Mucosa of stomach (tissue), 1 donor: ENCODE measurements at regions not wholly inside any gene's neighbourhood (a gene's known extent, or its start where the extent isn't known, plus 50 kb on each side); places are given as distances from the start of the nearest gene placed in this dataset.

Experiments
- H3K27me3 ChIP-seq: one replicate; pipeline ENCODE4 v1.7.0; 2013; ENCODE audit warnings: mild to moderate bottlenecking, low read length; ENCODE audit not compliant: control insufficient read depth, insufficient read depth
- H3K36me3 ChIP-seq: one replicate; pipeline ENCODE4 v1.7.0; 2013; ENCODE audit warnings: low read length; ENCODE audit not compliant: control insufficient read depth, insufficient read depth
- H3K4me1 ChIP-seq: one replicate; pipeline ENCODE4 v1.7.0; 2013; ENCODE audit warnings: mild to moderate bottlenecking, low read length; ENCODE audit not compliant: control insufficient read depth, insufficient read depth
- H3K4me3 ChIP-seq: one replicate; pipeline ENCODE4 v1.7.0; 2013; ENCODE audit warnings: low read length
- H3K9ac ChIP-seq: one replicate; pipeline ENCODE4 v1.7.0; 2013; ENCODE audit warnings: mild to moderate bottlenecking, low read length, moderate library complexity
- H3K9me3 ChIP-seq: one replicate; pipeline ENCODE4 v1.7.0; 2013; ENCODE audit warnings: mild to moderate bottlenecking, low read length, moderate library complexity; ENCODE audit not compliant: control insufficient read depth
- donor health status: Pancreatic carcinoma.

GRCh38 chr6:23568292-23568691 lies 557.7 kb upstream of the NRSN1 start:
- Histone ChIP-seq H3K36me3 (no peaks in the 10 kb centered on the region), H3K4me3 (no peak overlapping the region), H3K9me3 (no peaks in the 10 kb centered on the region), H3K9ac (no peak overlapping the region), H3K27me3 (no peaks in the 10 kb centered on the region), H3K4me1 (no peaks in the 10 kb centered on the region)

- Histone ChIP-seq H3K36me3 (no peaks in the 10 kb centered on the region), H3K27me3 (no peaks in the 10 kb centered on the region), H3K9ac (no peak overlapping the region), H3K4me1 (no peaks in the 10 kb centered on the region), H3K4me3 (no peak overlapping the region), H3K9me3 (no peaks in the 10 kb centered on the region)
Measured at GRCh38 chr6:23584134-23584763, 541.8 kb upstream of the NRSN1 start.

GRCh38 chr6:23587582-23587981 lies 538.4 kb upstream of the NRSN1 start:
- no peaks in the 10 kb centered on the region for H3K36me3 ChIP-seq

DNA sequence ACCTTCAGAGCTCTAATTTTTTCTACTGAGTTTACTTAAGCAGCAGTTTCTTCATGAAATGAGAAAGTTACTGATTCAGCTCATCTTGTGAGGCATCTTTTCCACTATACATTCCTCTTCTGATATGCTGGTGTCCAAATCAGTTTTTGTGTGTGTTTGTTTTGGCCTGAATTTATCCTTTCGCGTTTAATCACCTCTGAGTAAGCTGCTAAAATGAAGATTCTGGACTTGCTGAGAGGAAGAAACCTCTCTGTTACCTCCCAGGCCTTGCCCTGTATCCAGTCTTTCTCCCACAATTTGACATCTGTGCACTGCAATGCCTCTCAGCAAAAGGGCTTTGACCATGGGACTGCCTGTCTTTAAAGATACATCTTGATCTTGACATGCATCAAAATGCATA lies 536.2 kb upstream of the NRSN1 start:
- no peak overlapping the region for H3K9ac ChIP-seq
- H3K27me3 ChIP-seq = no peaks in the 10 kb centered on the region
- no peaks in the 10 kb centered on the region for H3K36me3 ChIP-seq
- no peaks in the 10 kb centered on the region for H3K4me1 ChIP-seq
- H3K4me3 ChIP-seq = no peak overlapping the region
- no peaks in the 10 kb centered on the region for H3K9me3 ChIP-seq

More at GRCh38 chr6:23587582-23587981, 538.4 kb upstream of the NRSN1 start:
- H3K4me3 ChIP-seq = no peak overlapping the region
- H3K9ac ChIP-seq = no peak overlapping the region
- H3K4me1 ChIP-seq = no peaks in the 10 kb centered on the region
- no peaks in the 10 kb centered on the region for H3K9me3 ChIP-seq
- no peaks in the 10 kb centered on the region for H3K27me3 ChIP-seq

GRCh38 chr6:23590498-23591126 lies 535.4 kb upstream of the NRSN1 start:
- Histone ChIP-seq H3K9ac (no peak overlapping the region), H3K27me3 (no peaks in the 10 kb centered on the region), H3K36me3 (no peaks in the 10 kb centered on the region), H3K4me1 (no peaks in the 10 kb centered on the region), H3K9me3 (no peaks in the 10 kb centered on the region), H3K4me3 (no peak overlapping the region)

GRCh38 chr6:23591761-23592160 lies 534.3 kb upstream of the NRSN1 start:
- no peaks in the 10 kb centered on the region for H3K4me1 ChIP-seq
- H3K4me3 ChIP-seq = no peak overlapping the region
- no peaks in the 10 kb centered on the region for H3K9me3 ChIP-seq
- H3K9ac ChIP-seq = no peak overlapping the region
- no peaks in the 10 kb centered on the region for H3K27me3 ChIP-seq
- H3K36me3 ChIP-seq = no peaks in the 10 kb centered on the region

GRCh38 chr6:23600118-23600517 lies 525.9 kb upstream of the NRSN1 start:
- Histone ChIP-seq H3K27me3 (no peaks in the 10 kb centered on the region), H3K4me3 (no peak overlapping the region), H3K4me1 (no peaks in the 10 kb centered on the region), H3K36me3 (no peaks in the 10 kb centered on the region), H3K9me3 (no peaks in the 10 kb centered on the region), H3K9ac (no peak overlapping the region)

- Histone ChIP-seq H3K36me3 (no peaks in the 10 kb centered on the region), H3K9me3 (no peaks in the 10 kb centered on the region), H3K4me3 (no peak overlapping the region), H3K9ac (no peak overlapping the region), H3K27me3 (no peaks in the 10 kb centered on the region), H3K4me1 (no peaks in the 10 kb centered on the region)
Measured at GRCh38 chr6:23601811-23602345, 524.1 kb upstream of the NRSN1 start.

DNA sequence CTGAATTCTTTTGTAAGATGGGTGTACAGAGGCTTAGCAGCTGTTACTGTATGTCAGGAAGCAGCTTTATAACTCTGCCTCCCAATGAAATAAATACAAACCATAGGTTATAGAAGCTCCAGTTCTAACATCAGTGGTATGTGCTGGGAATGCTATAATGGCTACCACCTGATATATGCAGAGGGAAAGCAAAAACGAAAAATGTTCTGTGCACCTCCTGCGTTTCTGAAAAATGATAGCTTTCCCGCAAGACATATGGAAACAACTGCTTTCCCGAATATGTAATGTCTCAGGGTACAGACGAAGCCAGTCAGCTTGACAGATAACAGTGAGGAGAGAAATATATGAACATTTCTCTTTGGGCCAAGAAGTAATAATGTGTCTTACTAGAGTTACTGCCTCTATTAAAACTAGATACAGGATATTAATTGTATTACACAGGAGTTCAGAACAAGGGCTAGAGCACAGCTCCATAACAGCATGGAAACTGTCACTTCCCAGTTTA lies 517.0 kb upstream of the NRSN1 start:
- H3K9me3 ChIP-seq = no peaks in the 10 kb centered on the region
- H3K4me1 ChIP-seq = no peaks in the 10 kb centered on the region
- no peaks in the 10 kb centered on the region for H3K36me3 ChIP-seq
- no peak overlapping the region for H3K4me3 ChIP-seq
- no peaks in the 10 kb centered on the region for H3K27me3 ChIP-seq
- no peak overlapping the region for H3K9ac ChIP-seq

DNA sequence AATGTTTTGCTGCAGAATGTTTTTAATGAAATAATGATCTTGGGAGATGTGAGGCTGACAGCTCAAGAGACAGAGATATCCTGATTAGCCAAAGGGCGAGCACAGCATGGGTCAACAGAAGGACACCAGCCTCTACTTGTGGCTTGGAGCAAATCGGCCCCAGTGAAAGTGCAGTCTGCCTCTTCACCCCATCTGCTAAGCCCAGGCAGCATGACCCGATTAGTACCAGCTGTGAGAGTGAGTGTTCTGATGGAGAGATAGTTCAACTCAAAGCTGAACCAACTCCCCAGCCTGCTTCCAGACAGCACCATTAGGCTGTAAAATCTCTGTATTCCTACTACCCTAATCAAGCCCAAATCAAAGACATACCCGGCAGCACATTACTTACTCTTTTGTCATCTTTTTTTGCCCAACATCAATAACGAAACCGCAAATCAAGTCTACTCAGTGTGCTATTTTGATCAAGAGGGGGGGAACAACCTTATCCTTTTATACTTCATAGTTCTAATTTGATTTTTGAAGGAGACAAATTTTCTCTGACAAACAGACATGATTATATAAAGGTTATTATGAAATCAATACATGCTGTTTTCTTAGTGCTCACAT lies 514.1 kb upstream of the NRSN1 start:
- Histone ChIP-seq H3K4me1 (no peaks in the 10 kb centered on the region), H3K9me3 (no peaks in the 10 kb centered on the region), H3K9ac (no peak overlapping the region), H3K36me3 (no peaks in the 10 kb centered on the region), H3K4me3 (no peak overlapping the region), H3K27me3 (no peaks in the 10 kb centered on the region)

DNA sequence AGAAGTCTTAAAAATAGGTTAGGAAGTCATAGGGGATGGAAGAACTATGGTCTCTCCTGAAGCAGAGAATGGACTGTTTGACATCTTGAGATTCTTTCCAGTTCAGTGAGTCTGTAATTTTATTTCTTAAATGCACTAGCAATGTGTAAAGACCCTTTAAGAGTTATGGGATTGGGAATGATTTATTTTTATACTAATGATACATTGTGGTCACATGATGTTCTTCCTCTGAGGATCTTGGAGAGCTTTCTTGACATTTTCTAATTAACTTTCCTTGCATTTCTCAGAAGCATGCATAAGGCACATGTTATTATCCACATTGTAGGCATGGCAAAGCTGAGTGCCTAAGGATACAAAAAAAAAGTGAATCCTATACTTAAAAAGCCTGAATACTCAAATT lies 507.6 kb upstream of the NRSN1 start:
- H3K9me3 ChIP-seq = no peaks in the 10 kb centered on the region
- H3K27me3 ChIP-seq = no peaks in the 10 kb centered on the region
- no peak overlapping the region for H3K9ac ChIP-seq
- H3K4me3 ChIP-seq = no peak overlapping the region
- H3K4me1 ChIP-seq = no peaks in the 10 kb centered on the region
- no peaks in the 10 kb centered on the region for H3K36me3 ChIP-seq

GRCh38 chr6:23620911-23621401 lies 505.1 kb upstream of the NRSN1 start:
- Histone ChIP-seq H3K36me3 (no peaks in the 10 kb centered on the region), H3K4me1 (no peaks in the 10 kb centered on the region), H3K9ac (no peak overlapping the region), H3K27me3 (no peaks in the 10 kb centered on the region), H3K9me3 (no peaks in the 10 kb centered on the region), H3K4me3 (no peak overlapping the region)
